Putamen (tissue), 1 donor: ENCODE measurements at regions not wholly inside any gene's neighbourhood (a gene's known extent, or its start where the extent isn't known, plus 50 kb on each side); places are given as distances from the start of the nearest gene placed in this dataset.
"Not testable (repeated sequence)": the region's sequence is repeated elsewhere in the genome, so short reads cannot be mapped to it uniquely, and the experiment has no call there.

ENCODE experiments used
- DNase-seq: peaks from one replicate; pipeline ENCODE4 v3.0.0-alpha.2; 2016; ENCODE audit warnings: low spot score

GRCh38 chr5:102554082-102554481 is 55.3 kb upstream of the SLCO6A1 start:
- no peak for DNase-seq

GRCh38 chr5:102554728-102555127 is 55.9 kb upstream of the SLCO6A1 start:
- no peak for DNase-seq

- DNase-seq = no peak
These were observed 63.3 kb upstream of the SLCO6A1 start for GRCh38 chr5:102561894-102562760.

- no peak for DNase-seq
These were observed 71.9 kb upstream of the SLCO6A1 start for GRCh38 chr5:102570747-102571146.

GRCh38 chr5:102578362-102578761 is 79.6 kb upstream of the SLCO6A1 start:
- DNase-seq = no peak

- DNase-seq = no peak
These were observed 80.6 kb upstream of the SLCO6A1 start for GRCh38 chr5:102579379-102579778.

GRCh38 chr5:102581011-102581410 is 82.2 kb upstream of the SLCO6A1 start:
- DNase-seq = no peak

- DNase-seq = no peak
These were observed 83.9 kb upstream of the SLCO6A1 start for GRCh38 chr5:102582696-102583095.

- no peak for DNase-seq
These were observed 84.7 kb upstream of the SLCO6A1 start for GRCh38 chr5:102583276-102584124.

- DNase-seq = no peak
These were observed 90.9 kb upstream of the SLCO6A1 start for GRCh38 chr5:102589661-102590060.

GRCh38 chr5:102590467-102590866 is 91.7 kb upstream of the SLCO6A1 start:
- DNase-seq = no peak

- no peak for DNase-seq
These were observed 92.8 kb upstream of the SLCO6A1 start for GRCh38 chr5:102591650-102592049.

- DNase-seq = not testable (repeated sequence)
These were observed 93.8 kb upstream of the SLCO6A1 start for GRCh38 chr5:102592586-102592985.

GRCh38 chr5:102594192-102594591 is 95.4 kb upstream of the SLCO6A1 start:
- DNase-seq = no peak

GRCh38 chr5:102595332-102595731 is 96.5 kb upstream of the SLCO6A1 start:
- no peak for DNase-seq

GRCh38 chr5:102596113-102596512 is 97.3 kb upstream of the SLCO6A1 start:
- DNase-seq = no peak

- DNase-seq = no peak
These were observed 98.2 kb upstream of the SLCO6A1 start for GRCh38 chr5:102596951-102597350.

GRCh38 chr5:102599289-102599688 is 100.5 kb upstream of the SLCO6A1 start:
- no peak for DNase-seq

GRCh38 chr5:102600964-102601363 is 102.2 kb upstream of the SLCO6A1 start:
- no peak for DNase-seq

GRCh38 chr5:102603670-102604069 is 104.9 kb upstream of the SLCO6A1 start:
- no peak for DNase-seq

GRCh38 chr5:102608414-102608813 is 109.6 kb upstream of the SLCO6A1 start:
- no peak for DNase-seq

GRCh38 chr5:102611312-102611711 is 112.5 kb upstream of the SLCO6A1 start:
- no peak for DNase-seq

- DNase-seq = no peak
These were observed 114.9 kb upstream of the SLCO6A1 start for GRCh38 chr5:102613661-102614060.
